NT2/D1 (cell line): ENCODE measurements at regions not wholly inside any gene's neighbourhood (a gene's known extent, or its start where the extent isn't known, plus 50 kb on each side); places are given as distances from the start of the nearest gene placed in this dataset.

Experiments used
- DNase-seq: peaks from one replicate; pipeline ENCODE4 v3.0.0-alpha.2; 2011; ENCODE audit warnings: low read depth, low spot score
- H3K27me3 ChIP-seq: 2 replicates; pipeline ENCODE4 v1.6.0; 2011; ENCODE audit warnings: mild to moderate bottlenecking; ENCODE audit not compliant: insufficient read length, insufficient read depth
- H3K36me3 ChIP-seq: 2 replicates; pipeline ENCODE4 v1.6.1; 2011; ENCODE audit warnings: mild to moderate bottlenecking, low read length, mixed read lengths; ENCODE audit not compliant: insufficient read depth, insufficient read length
- H3K4me1 ChIP-seq: 2 replicates; pipeline ENCODE4 v1.5.1; 2011; ENCODE audit not compliant: insufficient read depth, insufficient read length
- H3K4me3 ChIP-seq: 2 replicates; pipeline ENCODE4 v1.5.1; 2011; ENCODE audit warnings: low read depth; ENCODE audit not compliant: insufficient read length
- H3K9ac ChIP-seq: 2 replicates; pipeline ENCODE4 v1.6.0; 2011; ENCODE audit warnings: low read depth; ENCODE audit not compliant: insufficient read length
- H3K9me3 ChIP-seq: 2 replicates; pipeline ENCODE4 v1.5.1; 2011; ENCODE audit warnings: mild to moderate bottlenecking, low read length; ENCODE audit not compliant: insufficient read depth
- SUZ12 ChIP-seq: IDR thresholded peaks from 2 replicates; pipeline ENCODE4 v1.6.1; 2011; ENCODE audit not compliant: insufficient read length, insufficient read depth; ENCODE audit errors: extremely low read depth
- YY1 ChIP-seq: IDR thresholded peaks from 2 replicates; pipeline ENCODE4 v1.6.1; 2011; ENCODE audit not compliant: insufficient read length, insufficient read depth
- ZNF274 ChIP-seq: IDR thresholded peaks from 2 replicates; pipeline ENCODE4 v1.6.1; 2011; ENCODE audit warnings: mild to moderate bottlenecking, low read depth, low read length

GRCh38 chr3:10762116-10762515, 53.9 kb upstream of the SLC6A11 start:
- H3K4me1 ChIP-seq, result peaks cover 14% of the 10 kb centered on the region
- TF ChIP-seq YY1 (no peak), ZNF274 (no peak), SUZ12 (no peak)
- DNase-seq, result no peak

GRCh38 chr3:10762611-10763247, 53.3 kb upstream of the SLC6A11 start:
- Histone ChIP-seq H3K36me3 (no peaks in the 10 kb centered on the region), H3K4me3 (no peak overlapping the region), H3K9ac (no peak overlapping the region), H3K9me3 (no peaks in the 10 kb centered on the region), H3K27me3 (no peaks in the 10 kb centered on the region), H3K4me1 (peaks cover 12% of the 10 kb centered on the region)
- DNase-seq, result no peak
- TF ChIP-seq SUZ12 (no peak), YY1 (no peak), ZNF274 (no peak)

More at GRCh38 chr3:10762116-10762515, 53.9 kb upstream of the SLC6A11 start:
- no peaks in the 10 kb centered on the region for H3K9me3 ChIP-seq
- H3K9ac ChIP-seq, result no peak overlapping the region
- no peak overlapping the region for H3K4me3 ChIP-seq
- no peaks in the 10 kb centered on the region for H3K27me3 ChIP-seq
- H3K36me3 ChIP-seq, result no peaks in the 10 kb centered on the region

DNA sequence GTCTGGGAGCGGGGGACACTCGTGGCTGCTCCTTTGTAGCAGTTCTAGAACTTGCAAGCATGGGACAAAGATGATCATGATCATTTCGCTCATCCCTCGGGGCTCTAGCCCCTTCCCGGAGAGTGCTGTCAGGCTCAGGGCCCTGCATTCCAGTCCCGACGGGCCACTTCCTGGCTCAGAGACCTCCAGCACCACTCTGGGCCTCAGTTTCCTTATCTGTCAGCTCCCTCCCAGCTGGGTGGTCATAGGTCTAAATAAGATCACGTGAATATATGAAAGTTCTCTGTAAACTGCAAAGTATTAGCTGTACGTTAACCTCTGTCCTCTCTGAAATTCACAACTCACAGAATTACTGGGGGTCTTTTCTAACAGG, 52.8 kb upstream of the SLC6A11 start:
- Histone ChIP-seq H3K9me3 (no peaks in the 10 kb centered on the region), H3K36me3 (no peaks in the 10 kb centered on the region), H3K9ac (no peak overlapping the region), H3K4me1 (peaks cover 9% of the 10 kb centered on the region), H3K4me3 (no peak overlapping the region), H3K27me3 (no peaks in the 10 kb centered on the region)
- TF ChIP-seq ZNF274, result no peak
- no peak for TF ChIP-seq SUZ12
- no peak for DNase-seq

DNA sequence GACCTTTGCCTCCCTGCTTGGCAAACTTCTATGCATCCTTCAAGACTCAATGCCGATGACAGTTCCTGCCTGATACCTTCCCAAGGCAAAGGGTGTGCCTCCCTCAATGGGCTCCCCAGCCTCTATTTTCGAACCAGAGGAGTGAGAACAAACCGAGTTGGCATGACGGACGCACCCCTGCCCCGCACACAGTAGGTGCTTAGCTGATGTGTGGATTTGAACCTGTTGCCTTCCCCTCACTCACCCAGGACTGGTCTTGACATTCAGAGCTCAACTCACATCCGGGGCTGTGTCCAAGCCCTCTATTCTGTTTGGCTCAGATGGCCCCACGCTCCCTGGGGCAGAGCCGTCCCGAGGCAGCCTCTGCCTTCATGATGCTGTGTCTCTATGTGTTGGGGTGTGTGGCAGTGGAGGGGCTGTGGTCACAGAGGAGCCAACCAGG, 52.2 kb upstream of the SLC6A11 start:
- TF ChIP-seq ZNF274 (no peak), SUZ12 (no peak), YY1 (no peak)
- Histone ChIP-seq H3K27me3 (no peaks in the 10 kb centered on the region), H3K9ac (no peak overlapping the region), H3K36me3 (no peaks in the 10 kb centered on the region), H3K4me3 (no peak overlapping the region), H3K4me1 (peaks cover 9% of the 10 kb centered on the region), H3K9me3 (no peaks in the 10 kb centered on the region)
- no peak for DNase-seq

DNA sequence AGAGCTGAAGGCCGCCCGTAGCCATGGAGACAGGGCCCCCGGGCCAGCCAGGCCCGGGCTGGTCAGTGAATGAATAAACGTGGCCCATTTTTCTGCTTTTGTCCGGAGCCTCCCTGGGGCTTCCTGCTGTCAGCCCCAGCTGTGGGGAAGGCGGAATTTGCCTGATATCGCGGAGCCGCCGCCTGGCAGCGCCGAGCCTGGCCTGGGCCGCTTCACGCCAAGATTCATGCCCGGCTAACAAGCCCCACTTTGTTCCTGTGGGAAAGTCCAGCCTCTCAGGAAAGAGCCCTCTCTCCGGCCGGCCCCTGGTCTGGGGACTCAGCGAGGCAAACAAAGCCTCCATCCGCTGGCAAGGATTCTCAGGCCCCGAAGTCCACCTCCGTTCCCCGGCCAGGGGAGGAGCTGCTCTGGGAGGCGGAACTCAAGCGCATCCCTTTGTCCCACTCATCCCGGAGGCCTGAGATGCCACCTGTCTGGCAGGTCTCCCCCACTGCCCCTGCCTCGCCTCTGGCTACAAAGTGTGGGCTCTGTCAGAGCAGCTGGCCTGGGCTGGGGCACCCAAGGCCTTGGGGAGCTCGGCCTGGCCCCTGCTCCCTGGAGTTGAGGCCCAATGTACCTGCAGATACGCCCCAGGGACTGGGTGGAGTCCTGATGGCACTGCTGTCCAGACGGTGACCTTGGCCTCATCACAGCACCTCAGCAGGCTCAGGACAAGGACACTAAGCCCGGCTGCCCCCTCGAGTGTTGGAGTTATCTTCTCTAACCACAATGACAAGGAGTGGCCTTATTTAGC, 51.6 kb upstream of the SLC6A11 start:
- no peaks in the 10 kb centered on the region for H3K9me3 ChIP-seq
- no peaks in the 10 kb centered on the region for H3K27me3 ChIP-seq
- no peak for DNase-seq
- no peak overlapping the region for H3K9ac ChIP-seq
- peaks cover 9% of the 10 kb centered on the region for H3K4me1 ChIP-seq
- H3K4me3 ChIP-seq, result no peak overlapping the region
- H3K36me3 ChIP-seq, result no peaks in the 10 kb centered on the region
- TF ChIP-seq ZNF274 (no peak), YY1 (no peak), SUZ12 (no peak)

- H3K27me3 ChIP-seq, result no peaks in the 10 kb centered on the region
- no peak overlapping the region for H3K4me3 ChIP-seq
- H3K9ac ChIP-seq, result no peak overlapping the region
- no peaks in the 10 kb centered on the region for H3K36me3 ChIP-seq
- H3K4me1 ChIP-seq, result peaks cover 9% of the 10 kb centered on the region
- TF ChIP-seq SUZ12 (no peak), ZNF274 (no peak), YY1 (no peak)
- no peak for DNase-seq
- no peaks in the 10 kb centered on the region; the same call in 1 of the 2 replicates for H3K9me3 ChIP-seq
These were observed 49.9 kb upstream of the SLC6A11 start for GRCh38 chr3:10766049-10766705.
